GM18909 (cell line): ENCODE measurements at regions not wholly inside any gene's neighbourhood (a gene's known extent, or its start where the extent isn't known, plus 50 kb on each side); places are given as distances from the start of the nearest gene placed in this dataset.

Source experiments
- ATAC-seq: cut with Tn5 transposase; IDR thresholded peaks from one replicate; pipeline ENCODE4 v1.9.1; 2021; ENCODE audit warnings: mild to moderate bottlenecking; ENCODE audit not compliant: unreplicated experiment, poor library complexity

- ATAC-seq: no peak
Observed at GRCh38 chr18:45506951-45507350, 108.3 kb upstream of the SLC14A2 start.

DNA sequence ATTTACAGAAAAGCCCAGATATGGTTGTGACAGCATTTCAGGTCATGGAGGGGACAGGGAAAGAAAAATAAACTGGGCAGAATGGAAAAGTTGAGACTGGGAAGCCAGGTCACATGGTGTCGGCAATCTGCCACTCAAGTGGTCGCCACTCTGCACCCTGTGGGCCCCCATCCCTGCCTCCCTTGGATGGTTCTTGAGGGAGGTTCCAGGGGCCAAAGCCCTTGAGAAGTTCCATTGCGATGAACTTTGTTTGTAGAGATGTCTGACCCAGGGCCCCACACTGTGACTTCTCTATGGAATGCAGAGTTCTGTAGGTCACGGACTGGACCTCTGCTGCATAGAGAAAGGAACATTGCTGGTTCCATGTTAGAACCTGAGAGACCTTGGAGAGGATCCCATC, 105.7 kb upstream of the SLC14A2 start:
- no peak for ATAC-seq

GRCh38 chr18:45510656-45511055, 104.6 kb upstream of the SLC14A2 start:
- ATAC-seq: no peak

DNA sequence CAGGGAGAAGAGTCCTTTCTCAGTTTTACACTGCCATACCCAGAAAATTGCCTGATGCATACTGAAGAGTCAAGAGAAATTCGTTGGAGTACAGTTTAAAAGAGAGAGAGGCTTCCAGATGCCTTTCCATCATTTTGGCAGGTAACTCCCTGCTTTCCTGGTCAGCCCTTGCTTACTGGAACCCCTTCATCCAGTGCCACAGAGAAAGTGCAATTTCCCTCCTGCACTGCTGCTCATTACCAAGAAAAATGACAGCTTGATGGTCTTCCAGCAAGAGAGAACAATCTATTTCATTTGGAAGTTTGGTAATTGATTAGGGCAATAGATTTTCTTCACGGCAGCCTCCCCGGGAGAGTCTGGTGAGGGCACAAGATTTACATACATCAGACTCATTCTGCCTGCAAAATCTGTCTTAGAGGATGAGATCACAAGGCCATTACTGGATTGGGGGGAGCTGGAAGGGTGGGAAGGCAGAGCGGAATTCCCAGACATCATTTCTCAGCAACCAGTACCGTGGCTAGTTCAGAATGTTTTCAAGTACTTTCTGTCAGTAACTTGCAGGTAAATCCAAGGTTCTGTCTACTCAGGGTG, 102.8 kb upstream of the SLC14A2 start:
- no peak for ATAC-seq

DNA sequence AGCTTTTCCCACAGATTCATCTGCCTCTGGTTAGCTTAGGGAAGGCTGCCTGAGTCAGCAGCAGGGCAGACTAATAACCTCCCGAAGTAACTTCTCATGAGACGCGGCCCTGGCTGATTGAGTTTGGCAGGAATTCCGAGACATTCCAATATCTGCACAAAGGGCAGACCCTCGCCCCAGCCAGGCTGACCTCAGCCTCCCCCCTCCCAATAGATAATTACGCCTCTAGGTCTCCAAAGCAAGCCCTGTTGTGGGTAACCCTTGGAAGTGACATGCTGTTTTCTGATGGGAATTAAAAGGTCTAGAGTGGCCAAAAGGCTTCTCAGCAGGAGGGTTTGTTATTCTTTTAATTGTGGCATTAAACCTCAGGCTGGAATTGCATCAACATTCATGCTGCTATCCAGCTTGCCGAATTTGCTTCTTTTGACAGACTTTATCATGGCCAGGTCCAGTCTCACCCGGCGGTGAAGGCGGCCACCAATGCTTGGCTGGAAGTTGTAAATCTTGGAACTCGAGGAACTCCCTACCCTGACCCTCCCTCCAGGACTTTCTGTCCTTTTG, 98.0 kb upstream of the SLC14A2 start:
- no peak for ATAC-seq

DNA sequence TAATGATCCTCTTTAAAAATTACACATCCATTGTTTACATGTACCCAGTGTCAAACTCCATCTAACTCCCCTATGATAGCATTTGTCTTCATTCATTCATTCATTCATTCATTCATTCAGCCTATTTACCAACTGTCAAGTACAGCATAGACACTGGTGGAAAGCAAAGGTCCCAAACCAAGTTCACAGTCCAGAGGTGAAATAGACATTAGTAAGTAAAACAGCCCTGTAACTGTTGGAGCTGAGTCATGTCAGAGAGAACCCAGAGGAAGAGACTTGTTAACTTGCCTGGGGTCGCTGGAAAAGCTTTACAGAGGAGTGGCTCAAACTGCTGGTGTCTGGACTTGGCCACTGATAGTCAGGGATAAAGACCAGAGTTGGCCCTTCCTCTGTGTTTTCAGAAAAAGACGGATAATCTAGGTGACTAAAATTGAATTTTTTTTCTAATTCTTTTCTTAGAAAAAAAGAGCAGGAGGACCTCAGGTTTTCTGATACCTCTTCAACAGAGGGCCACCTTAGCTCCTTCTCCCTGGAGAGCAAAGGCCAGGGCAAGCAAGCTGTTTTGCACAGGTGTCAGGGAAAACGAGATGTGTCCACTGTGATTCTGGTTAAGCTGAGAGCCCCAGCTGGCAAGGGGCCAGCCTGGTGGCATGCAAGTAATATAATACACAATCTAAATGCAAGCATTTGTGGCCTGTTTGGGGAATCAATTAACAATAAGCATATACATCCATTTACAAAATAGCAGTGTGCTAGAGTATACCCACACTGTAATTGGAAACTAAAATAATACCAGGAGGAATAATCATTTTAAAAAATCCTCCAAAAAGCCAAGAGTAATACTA, 96.7 kb upstream of the SLC14A2 start:
- no peak for ATAC-seq

- ATAC-seq: no peak
Observed at GRCh38 chr18:45519411-45520280, 95.6 kb upstream of the SLC14A2 start.

DNA sequence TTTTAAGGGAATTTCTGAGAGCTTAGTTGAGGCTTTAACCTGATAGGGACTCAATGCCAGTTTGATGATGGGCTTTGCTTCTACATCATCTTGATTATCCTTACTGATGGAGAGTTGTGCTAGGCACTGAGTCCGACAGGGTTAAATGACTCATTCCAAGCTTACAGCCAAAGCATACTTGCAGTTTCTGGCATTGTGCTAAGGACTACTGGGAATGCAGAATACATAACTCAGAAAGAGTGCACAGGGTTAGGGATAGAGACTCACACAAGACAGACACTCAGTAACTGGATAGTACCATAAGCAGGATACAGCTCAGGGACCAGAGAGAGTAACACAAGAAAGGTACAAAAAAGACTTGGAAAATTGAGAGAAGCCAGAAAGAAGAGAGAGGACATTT, 94.1 kb upstream of the SLC14A2 start:
- no peak for ATAC-seq

- ATAC-seq: no peak
Observed at GRCh38 chr18:45521777-45522176, 93.5 kb upstream of the SLC14A2 start.

- ATAC-seq: no peak
Observed at GRCh38 chr18:45522371-45522770, 92.9 kb upstream of the SLC14A2 start.

GRCh38 chr18:45525301-45525700, 90.0 kb upstream of the SLC14A2 start:
- no peak for ATAC-seq

- ATAC-seq: no peak
Observed at GRCh38 chr18:45526114-45526841, 89.0 kb upstream of the SLC14A2 start.

GRCh38 chr18:45527891-45528290, 87.4 kb upstream of the SLC14A2 start:
- no peak for ATAC-seq

DNA sequence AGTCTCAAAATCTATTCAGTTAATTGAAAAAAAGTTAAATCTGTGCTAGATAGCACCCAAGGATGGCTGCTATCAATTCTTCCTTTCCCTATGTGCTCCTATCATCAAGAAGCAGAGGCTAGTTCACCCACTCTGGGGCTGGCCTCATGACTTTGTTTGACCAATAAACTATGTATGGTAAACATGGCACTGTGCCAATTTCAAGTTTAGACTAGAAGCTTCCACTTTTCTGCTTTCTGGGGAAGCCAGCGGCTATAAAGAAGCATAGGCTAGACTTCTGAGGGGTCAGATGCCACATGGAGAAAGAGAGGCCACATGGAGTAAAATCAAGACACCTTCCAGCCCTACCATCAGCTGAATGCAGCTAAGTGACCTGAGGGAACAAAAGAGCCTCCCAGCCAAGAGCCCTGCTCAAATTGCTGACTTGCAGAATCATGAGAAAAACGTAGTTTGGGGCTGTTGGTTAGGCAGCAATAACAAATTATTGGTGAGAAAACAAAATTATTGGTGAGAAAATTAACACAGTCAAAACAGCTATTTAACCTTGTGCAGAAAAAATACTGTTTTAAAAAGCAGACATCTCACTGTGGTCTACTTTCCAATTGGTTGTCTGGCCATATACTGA, 86.5 kb upstream of the SLC14A2 start:
- no peak for ATAC-seq

DNA sequence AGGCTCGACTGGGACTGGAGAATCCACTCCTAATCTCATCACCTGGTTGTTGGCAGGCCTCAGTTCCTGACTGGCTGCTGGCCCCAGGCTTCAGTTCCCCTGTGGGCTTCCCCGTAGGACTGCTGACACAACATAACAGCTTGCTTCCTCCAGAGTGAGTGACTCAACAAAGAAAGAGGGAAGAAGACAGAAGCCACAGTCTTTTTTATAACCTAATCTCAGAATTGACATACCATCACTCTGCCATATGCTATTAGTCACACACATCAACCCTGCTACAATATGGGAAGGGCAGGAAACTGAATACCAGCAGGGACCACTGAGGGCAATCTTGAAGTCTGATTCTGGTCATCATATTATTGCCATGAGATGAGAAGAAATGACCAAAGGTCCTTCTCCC, 76.8 kb upstream of the SLC14A2 start:
- no peak for ATAC-seq

GRCh38 chr18:45539491-45539891, 75.8 kb upstream of the SLC14A2 start:
- no peak for ATAC-seq

DNA sequence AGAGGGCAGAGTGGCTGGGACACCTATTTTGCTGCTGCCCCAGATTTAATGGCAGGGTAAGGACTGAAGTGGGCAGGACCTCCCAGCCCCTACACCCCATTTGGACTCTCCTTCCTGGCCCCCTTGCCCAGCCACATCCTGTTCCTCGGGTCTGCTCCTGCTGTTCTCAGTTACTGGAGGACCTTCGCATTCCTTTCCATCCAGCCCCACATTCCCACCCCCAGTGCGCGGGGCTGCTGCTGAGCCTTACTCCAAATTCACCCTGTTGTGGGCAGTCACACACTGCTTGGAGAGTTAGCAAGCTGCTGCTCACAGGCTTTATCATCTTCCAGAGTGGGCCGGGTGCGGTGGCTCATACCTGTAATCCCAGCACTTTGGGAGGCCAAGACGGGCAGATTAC, 75.2 kb upstream of the SLC14A2 start:
- ATAC-seq: no peak

DNA sequence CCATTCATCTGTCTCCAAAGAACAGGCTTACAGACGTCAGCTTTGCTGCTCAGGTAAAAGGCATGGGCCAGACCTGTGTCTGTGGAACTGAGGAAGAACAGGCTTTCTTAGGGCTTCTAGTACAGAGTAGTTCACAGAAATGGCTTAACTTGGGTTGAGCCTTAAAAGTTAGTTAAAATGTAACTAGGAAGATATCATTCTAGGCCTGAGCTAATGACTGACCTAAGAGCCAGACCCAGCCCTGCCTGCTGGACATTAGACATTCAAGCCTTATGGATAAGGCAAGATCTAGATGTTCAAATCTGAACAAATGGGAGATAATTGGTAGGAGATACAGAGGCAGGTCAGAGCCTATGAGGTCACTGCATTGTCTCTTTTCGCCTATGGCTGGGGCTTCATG, 73.9 kb upstream of the SLC14A2 start:
- no peak for ATAC-seq

DNA sequence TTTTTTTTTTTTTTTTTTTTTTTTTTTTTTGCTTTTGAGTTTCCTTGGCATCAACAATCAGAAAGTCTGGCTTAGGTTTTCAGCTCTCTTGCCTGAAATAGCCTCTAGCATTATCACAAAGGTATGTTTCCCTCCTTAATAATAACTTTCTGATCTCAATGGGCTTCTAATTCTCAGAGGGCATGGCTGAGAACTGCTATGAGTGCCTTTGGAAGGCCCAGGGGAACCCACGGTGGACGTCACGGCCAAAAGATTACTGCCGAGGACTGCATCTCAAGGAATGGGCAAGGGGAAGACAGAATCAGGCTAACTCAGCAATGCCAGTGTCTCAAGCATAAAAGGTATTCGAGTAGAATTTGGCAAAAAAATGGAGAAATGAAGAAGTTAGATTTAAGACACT, 73.2 kb upstream of the SLC14A2 start:
- ATAC-seq: no peak

GRCh38 chr18:45547910-45548309, 67.4 kb upstream of the SLC14A2 start:
- no peak for ATAC-seq
